ENCODE measurements at regions not wholly inside any gene's neighbourhood (a gene's known extent, or its start where the extent isn't known, plus 50 kb on each side); places are given as distances from the start of the nearest gene placed in this dataset.

Small RNA genes in the stretch of these regions (small RNA-seq; reads per million reads assigned to genes)
- gene AC005562.1 (0 reads per million in 2 experiments), gene AC127024.7 (0 reads per million in 2 experiments), gene RN7SL316P (0 reads per million in 2 experiments)
